HG03135 (cell line): ENCODE measurements at regions not wholly inside any gene's neighbourhood (a gene's known extent, or its start where the extent isn't known, plus 50 kb on each side); places are given as distances from the start of the nearest gene placed in this dataset.

Experiments used
- ATAC-seq: cut with Tn5 transposase; IDR thresholded peaks from one replicate; pipeline ENCODE4 v1.9.1; 2021; ENCODE audit warnings: mild to moderate bottlenecking, moderate library complexity; ENCODE audit not compliant: unreplicated experiment

- ATAC-seq, result no peak
These were observed 228.0 kb downstream of the CD109 start for GRCh38 chr6:73923905-73924485.

- ATAC-seq, result no peak
These were observed 207.2 kb downstream of the CD109 start for GRCh38 chr6:73903155-73903554.

- no peak for ATAC-seq
These were observed 206.0 kb downstream of the CD109 start for GRCh38 chr6:73901986-73902385.

- no peak for ATAC-seq
These were observed 205.3 kb downstream of the CD109 start for GRCh38 chr6:73901311-73901710.

- no peak for ATAC-seq
These were observed 202.6 kb downstream of the CD109 start for GRCh38 chr6:73898599-73898998.

- no peak for ATAC-seq
These were observed 197.7 kb downstream of the CD109 start for GRCh38 chr6:73893696-73894095.

- ATAC-seq, result no peak
These were observed 192.0 kb downstream of the CD109 start for GRCh38 chr6:73888050-73888449.

- ATAC-seq, result no peak
These were observed 189.4 kb downstream of the CD109 start for GRCh38 chr6:73885393-73885792.

GRCh38 chr6:73884540-73884939 is 188.5 kb downstream of the CD109 start:
- ATAC-seq, result no peak

GRCh38 chr6:73879501-73880293 is 183.7 kb downstream of the CD109 start:
- ATAC-seq, result no peak

- no peak for ATAC-seq
These were observed 182.4 kb downstream of the CD109 start for GRCh38 chr6:73878403-73878802.
